Left renal pelvis (tissue), 4 donors: ENCODE measurements at regions not wholly inside any gene's neighbourhood (a gene's known extent, or its start where the extent isn't known, plus 50 kb on each side); places are given as distances from the start of the nearest gene placed in this dataset.
"Not testable (repeated sequence)": the region's sequence is repeated elsewhere in the genome, so short reads cannot be mapped to it uniquely, and the experiment has no call there.

ENCODE experiments used
- DNase-seq, 4 donors: peaks; one replicate each; pipeline ENCODE4 v3.0.0-alpha.2; 2013; ENCODE audit warnings: low read depth in 4 of 4, low spot score in 3 of 4

GRCh38 chr2:41129988-41130387 is 678.1 kb upstream of the SLC8A1 start:
- DNase-seq: no peak

GRCh38 chr2:41137031-41137430 is 685.1 kb upstream of the SLC8A1 start:
- DNase-seq: no peak

DNA sequence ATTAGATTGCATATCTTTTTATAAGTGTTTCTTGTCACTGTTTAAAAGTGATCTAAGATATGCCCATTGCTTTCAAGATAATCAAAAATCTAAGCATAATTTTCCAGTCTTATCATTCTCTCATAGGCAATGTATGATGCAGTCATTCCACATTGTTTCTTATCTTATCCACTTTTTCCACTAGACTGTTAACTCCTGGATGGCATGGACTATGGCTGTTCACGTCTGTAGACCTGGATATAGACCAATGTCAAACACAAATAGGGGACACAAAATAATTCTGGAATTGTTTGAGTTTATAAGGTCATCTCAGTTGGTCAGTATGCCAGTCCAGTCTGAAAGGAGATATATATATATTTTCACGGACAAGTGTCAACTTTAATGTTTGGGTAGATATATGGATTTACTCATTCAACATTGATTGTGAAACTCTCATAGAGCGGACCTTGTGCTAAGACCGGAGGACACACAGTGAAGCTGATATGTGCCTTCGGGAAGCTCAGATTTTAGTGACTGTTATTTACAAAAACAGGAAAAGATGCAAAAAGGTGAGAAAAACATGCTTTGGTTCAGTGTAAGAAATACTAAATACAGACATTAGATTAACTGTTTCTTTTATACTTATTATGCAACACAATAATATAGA is 689.4 kb upstream of the SLC8A1 start:
- no peak for DNase-seq

DNA sequence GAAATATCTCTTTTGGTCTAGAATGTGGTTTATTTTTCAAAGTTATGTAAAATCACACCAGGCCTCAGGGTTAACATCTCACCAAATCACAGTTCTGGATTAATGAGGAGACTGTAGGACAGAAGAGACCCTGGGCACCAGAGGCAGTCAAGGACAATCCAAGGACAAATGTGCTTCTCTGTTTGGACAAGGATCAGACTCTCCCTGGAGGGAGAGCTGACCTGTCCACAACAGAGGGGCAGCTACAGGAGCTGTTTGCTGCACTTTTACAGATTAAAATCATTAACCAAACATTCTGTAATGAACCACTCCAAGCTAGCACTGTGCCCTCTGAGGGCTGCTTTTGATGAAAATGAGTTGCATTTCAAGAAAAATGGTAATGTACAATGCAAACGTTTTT is 690.6 kb upstream of the SLC8A1 start:
- no peak for DNase-seq

DNA sequence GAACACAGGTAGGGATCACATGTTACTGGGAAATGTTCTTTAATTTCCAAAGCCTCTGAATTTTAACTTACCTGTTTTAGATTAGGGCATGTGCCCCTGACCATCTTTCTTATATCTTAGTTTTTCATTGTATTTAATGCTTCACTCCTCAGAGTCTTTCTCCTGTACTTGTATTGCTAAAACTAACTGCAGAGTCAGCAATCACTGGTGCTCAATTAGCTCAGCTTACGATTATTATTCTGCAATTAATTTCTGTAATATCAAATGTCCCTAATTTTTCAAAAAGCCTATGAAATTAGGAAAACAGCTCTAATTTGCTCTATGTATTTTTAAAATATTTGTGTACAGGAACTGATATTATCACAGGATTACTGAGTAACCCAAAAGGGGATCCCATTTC is 693.2 kb upstream of the SLC8A1 start:
- no peak for DNase-seq

- no peak for DNase-seq
Measured at GRCh38 chr2:41149054-41149453, 697.2 kb upstream of the SLC8A1 start.

DNA sequence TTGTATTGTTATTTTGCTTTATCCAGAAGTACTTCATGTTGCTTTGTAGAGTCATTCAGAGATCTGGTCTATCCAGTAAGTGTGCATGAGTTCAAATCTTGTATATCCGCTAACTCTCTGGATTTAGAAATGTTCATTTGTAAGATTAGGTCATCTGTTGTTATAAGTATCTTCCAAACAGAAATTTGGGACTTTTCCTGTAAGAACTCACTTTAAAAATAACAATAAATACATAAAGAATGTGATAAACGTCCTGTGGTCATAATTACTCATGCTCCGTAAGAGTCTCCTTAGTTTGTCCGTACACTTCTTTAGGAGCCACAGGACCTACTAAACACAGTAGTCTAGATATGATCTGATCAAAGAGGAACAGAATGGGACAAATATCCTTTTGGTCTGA is 699.9 kb upstream of the SLC8A1 start:
- no peak for DNase-seq

GRCh38 chr2:41152318-41152717 is 700.4 kb upstream of the SLC8A1 start:
- no peak for DNase-seq

DNA sequence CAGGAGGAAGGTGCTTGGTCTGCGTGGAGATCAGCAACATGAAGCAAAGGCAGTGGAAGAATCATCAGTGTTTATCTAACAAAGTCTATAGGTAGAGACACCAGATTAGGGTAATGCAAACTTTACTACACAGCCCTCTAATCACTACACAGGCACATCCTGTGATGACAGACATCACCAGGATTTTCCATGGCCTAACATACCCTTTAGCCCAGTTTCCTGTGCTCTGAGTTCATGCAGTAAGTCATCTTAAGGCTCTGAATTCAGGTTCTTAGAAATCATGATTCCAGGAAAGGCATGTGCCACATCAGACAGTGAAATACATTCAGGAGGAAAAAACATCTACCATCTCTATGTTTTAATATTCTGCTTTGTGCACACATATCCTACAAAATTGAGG is 708.5 kb upstream of the SLC8A1 start:
- no peak for DNase-seq

GRCh38 chr2:41167014-41167413 is 715.1 kb upstream of the SLC8A1 start:
- no peak for DNase-seq

- DNase-seq: no peak
Measured at GRCh38 chr2:41169744-41170143, 717.9 kb upstream of the SLC8A1 start.

- DNase-seq: no peak
Measured at GRCh38 chr2:41170589-41170988, 718.7 kb upstream of the SLC8A1 start.

GRCh38 chr2:41180387-41180786 is 728.5 kb upstream of the SLC8A1 start:
- no peak for DNase-seq

DNA sequence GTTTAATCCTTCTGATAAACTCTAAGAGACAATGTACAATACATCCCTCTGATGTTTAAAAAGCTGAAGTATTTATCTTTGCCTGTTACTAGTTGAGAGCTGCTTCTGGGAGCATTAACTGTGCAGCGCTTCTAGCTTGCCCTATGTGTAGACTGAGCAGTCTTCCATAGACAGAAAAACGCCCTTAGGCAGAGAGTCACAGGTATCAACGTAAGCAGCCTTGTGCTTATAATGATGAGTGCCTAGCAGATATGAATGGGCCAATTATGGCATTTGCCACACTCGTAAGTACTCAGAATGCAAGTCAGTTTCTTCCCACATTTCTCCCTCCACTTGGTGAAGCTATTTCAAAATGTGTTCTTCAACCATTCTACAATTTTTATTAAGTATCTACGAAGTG is 731.1 kb upstream of the SLC8A1 start:
- no peak for DNase-seq

- peak in 1 of 4 donors; percentile 18 for DNase-seq
Measured at GRCh38 chr2:41187376-41188122, 735.7 kb upstream of the SLC8A1 start.

DNA sequence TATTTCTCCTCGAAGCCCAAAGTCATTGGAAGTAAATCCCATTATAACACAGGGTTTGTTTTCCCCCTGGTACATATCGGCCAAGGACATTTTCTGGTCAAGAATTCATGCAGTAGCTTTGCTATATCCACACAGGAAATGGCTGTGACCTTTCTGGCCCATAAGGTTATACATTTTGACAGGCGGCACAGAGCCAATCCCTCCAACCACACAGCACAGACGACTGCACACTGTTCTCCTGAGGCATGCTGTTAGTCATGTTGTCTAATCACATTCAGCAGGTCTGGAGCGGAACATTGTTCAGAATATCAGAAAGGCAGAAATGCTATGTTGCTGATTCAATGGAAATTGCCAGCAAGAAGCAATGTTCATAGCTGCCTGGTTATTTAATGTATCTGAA is 742.3 kb upstream of the SLC8A1 start:
- DNase-seq: peak in 2 of 4 donors; percentile 16 to 20

- DNase-seq: no peak
Measured at GRCh38 chr2:41197781-41198180, 745.9 kb upstream of the SLC8A1 start.

DNA sequence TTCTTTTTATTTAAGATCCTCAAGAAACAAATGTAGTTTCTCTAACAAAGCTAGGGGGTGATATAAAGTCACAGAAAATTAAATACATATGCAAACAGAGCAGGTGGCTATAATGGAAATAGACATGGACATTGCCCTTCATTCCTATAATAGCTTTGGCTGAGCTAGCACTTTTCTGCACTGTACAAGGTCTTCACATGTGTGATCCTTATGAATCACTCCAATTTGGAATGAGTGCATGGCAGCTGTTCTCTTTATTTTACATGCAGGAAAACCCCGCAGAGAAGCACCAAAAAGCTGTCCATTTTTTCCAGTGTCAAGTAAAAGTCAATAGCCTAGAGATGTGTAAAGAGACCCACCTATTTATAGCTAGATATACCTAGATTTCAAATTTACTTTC is 747.4 kb upstream of the SLC8A1 start:
- no peak for DNase-seq

DNA sequence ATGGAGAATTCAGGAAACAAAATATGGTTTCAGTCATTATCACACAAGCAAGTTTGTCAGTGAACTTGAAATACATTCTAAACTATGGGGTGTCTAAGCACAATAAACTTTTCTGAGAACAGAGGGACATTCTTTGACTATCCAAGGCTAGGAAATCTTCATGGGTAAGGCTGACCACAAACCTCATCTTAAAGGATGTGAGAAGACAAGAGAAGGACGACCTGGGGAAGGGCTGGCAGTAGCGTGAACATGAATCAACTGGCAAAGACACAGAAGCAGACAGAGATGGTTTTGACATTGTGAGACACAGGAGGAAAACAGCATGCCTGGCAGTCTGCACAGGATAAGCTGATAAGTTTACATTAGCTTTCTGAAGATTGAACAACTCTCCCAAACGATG is 752.4 kb upstream of the SLC8A1 start:
- DNase-seq: no peak

GRCh38 chr2:41206004-41206403 is 754.1 kb upstream of the SLC8A1 start:
- DNase-seq: peak in 2 of 4 donors; percentile 18 to 22

- DNase-seq: no peak
Measured at GRCh38 chr2:41207578-41207977, 755.7 kb upstream of the SLC8A1 start.

DNA sequence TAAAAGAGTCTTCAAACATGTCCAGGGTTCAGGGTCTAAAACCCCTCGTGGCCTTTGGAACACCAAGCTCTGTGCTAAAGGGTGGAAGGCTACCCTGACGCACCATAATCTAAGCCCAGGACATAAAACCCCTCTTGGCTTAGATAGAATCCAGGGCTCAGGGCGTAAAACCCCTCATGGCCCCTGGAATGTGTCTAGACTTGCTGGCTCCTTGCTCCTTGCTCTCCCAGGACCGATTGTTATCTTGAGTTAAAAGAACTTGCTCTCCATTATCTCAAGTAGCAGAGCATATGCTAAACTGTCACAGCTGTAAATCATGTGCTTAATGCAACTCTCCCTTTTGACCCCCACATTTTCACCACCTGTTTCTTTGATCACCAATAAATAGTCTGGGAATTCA is 758.1 kb upstream of the SLC8A1 start:
- not testable (repeated sequence) for DNase-seq

DNA sequence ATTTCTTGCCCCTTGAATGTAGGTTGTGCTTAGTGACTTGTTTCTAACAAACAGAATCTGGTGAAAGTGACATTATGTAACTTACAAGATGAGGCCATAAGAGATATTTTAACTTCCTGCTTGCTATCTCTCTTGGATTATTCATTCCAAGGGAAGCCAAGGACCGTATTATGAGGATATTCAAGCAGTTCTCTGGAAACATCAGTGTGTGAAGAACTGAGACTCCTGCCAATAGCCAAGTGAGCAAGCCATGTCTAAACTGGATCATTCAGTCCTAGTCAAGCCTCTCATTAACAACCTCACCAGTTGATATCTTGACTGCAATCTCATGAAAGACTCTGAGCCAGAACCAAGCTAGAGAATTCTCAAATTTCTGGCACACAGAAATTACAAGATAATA is 765.1 kb upstream of the SLC8A1 start:
- no peak for DNase-seq
